ENCODE measurements at regions not wholly inside any gene's neighbourhood (a gene's known extent, or its start where the extent isn't known, plus 50 kb on each side); places are given as distances from the start of the nearest gene placed in this dataset.

- Histone ChIP-seq H3K27me3 (no peaks in the 10 kb centered on the region), H3K36me3 (no peaks in the 10 kb centered on the region), H3K9me3 (no peaks in the 10 kb centered on the region), H3K4me3 (no peak overlapping the region), H3K27ac (no peak overlapping the region), H3K4me1 (no peaks in the 10 kb centered on the region)
- DNase-seq (ENCODE audit: low spot score): no peak
- no peak for TF ChIP-seq CTCF (IDR thresholded peaks at IDR 0.05)
Observed at GRCh38 chr7:26600411-26600810, 264.0 kb downstream of the SKAP2 start.

- Histone ChIP-seq H3K4me3 (no peak overlapping the region), H3K4me1 (no peaks in the 10 kb centered on the region), H3K9me3 (no peaks in the 10 kb centered on the region), H3K36me3 (no peaks in the 10 kb centered on the region), H3K27me3 (no peaks in the 10 kb centered on the region), H3K27ac (no peak overlapping the region)
- no peak for DNase-seq (ENCODE audit: low spot score)
- TF ChIP-seq CTCF (IDR thresholded peaks at IDR 0.05): no peak
Observed at GRCh38 chr7:26603631-26604030, 260.8 kb downstream of the SKAP2 start.

GRCh38 chr7:26608402-26608801 is 256.0 kb downstream of the SKAP2 start:
- no peak overlapping the region for H3K4me3 ChIP-seq
- no peak for TF ChIP-seq CTCF (IDR thresholded peaks at IDR 0.05)
- no peaks in the 10 kb centered on the region for H3K27me3 ChIP-seq
- no peaks in the 10 kb centered on the region for H3K9me3 ChIP-seq
- no peaks in the 10 kb centered on the region for H3K4me1 ChIP-seq
- no peaks in the 10 kb centered on the region for H3K36me3 ChIP-seq
- no peak overlapping the region for H3K27ac ChIP-seq
- no peak for DNase-seq (ENCODE audit: low spot score)

GRCh38 chr7:26609082-26609481 is 255.3 kb downstream of the SKAP2 start:
- H3K27me3 ChIP-seq: no peaks in the 10 kb centered on the region
- no peak overlapping the region for H3K4me3 ChIP-seq
- TF ChIP-seq CTCF (IDR thresholded peaks at IDR 0.05): no peak
- H3K4me1 ChIP-seq: no peaks in the 10 kb centered on the region
- no peak overlapping the region for H3K27ac ChIP-seq
- DNase-seq (ENCODE audit: low spot score): no peak
- no peaks in the 10 kb centered on the region for H3K36me3 ChIP-seq
- no peaks in the 10 kb centered on the region for H3K9me3 ChIP-seq

- Histone ChIP-seq H3K4me1 (no peaks in the 10 kb centered on the region), H3K27me3 (no peaks in the 10 kb centered on the region), H3K9me3 (no peaks in the 10 kb centered on the region), H3K27ac (no peak overlapping the region), H3K36me3 (no peaks in the 10 kb centered on the region), H3K4me3 (no peak overlapping the region)
- no peak for DNase-seq (ENCODE audit: low spot score)
- no peak for TF ChIP-seq CTCF (IDR thresholded peaks at IDR 0.05)
Observed at GRCh38 chr7:26609532-26609931, 254.9 kb downstream of the SKAP2 start.

- no peaks in the 10 kb centered on the region for H3K27me3 ChIP-seq
- DNase-seq (ENCODE audit: low spot score): no peak
- no peaks in the 10 kb centered on the region for H3K9me3 ChIP-seq
Observed at GRCh38 chr7:26612742-26613141, 251.6 kb downstream of the SKAP2 start.

More at GRCh38 chr7:26612742-26613141, 251.6 kb downstream of the SKAP2 start:
- Histone ChIP-seq H3K4me3 (no peak overlapping the region), H3K36me3 (no peaks in the 10 kb centered on the region), H3K27ac (no peak overlapping the region), H3K4me1 (no peaks in the 10 kb centered on the region)
- no peak for TF ChIP-seq CTCF (IDR thresholded peaks at IDR 0.05)

Data from right atrium auricular region (tissue), 2 donors.